Mesothelial cell of epicardium (in vitro differentiated cells): ENCODE measurements at regions not wholly inside any gene's neighbourhood (a gene's known extent, or its start where the extent isn't known, plus 50 kb on each side); places are given as distances from the start of the nearest gene placed in this dataset.

ENCODE experiments used
- DNase-seq, 2 experiments: peaks; one replicate each; pipeline ENCODE4 v3.0.0; 2021; ENCODE audit warnings: low spot score in 2 of 2; ENCODE audit not compliant: unreplicated experiment in 2 of 2
- H3K27ac Mint-ChIP-seq: 2 replicates; pipeline ENCODE4 v1.8.0; 2021; ENCODE audit warnings: mixed read lengths
- H3K27me3 Mint-ChIP-seq: 2 replicates; pipeline ENCODE4 v1.8.0; 2021; ENCODE audit warnings: low read depth, mixed read lengths
- H3K36me3 Mint-ChIP-seq: 2 replicates; pipeline ENCODE4 v1.8.0; 2021; ENCODE audit warnings: mixed read lengths
- H3K4me1 Mint-ChIP-seq: 2 replicates; pipeline ENCODE4 v1.8.0; 2021; ENCODE audit warnings: mixed read lengths
- H3K4me3 Mint-ChIP-seq: 2 replicates; pipeline ENCODE4 v1.8.0; 2021; ENCODE audit warnings: mild to moderate bottlenecking, moderate library complexity, mixed read lengths
- H3K9me3 Mint-ChIP-seq: 2 replicates; pipeline ENCODE4 v1.8.0; 2021; ENCODE audit warnings: mixed read lengths
- CTCF ChIP-seq: fragments of 200-600 bp; sonication (generic); IDR thresholded peaks from one replicate; pipeline ENCODE4 v1.5.0; 2021; ENCODE audit warnings: antibody characterized with exemption; ENCODE audit not compliant: unreplicated experiment

DNA sequence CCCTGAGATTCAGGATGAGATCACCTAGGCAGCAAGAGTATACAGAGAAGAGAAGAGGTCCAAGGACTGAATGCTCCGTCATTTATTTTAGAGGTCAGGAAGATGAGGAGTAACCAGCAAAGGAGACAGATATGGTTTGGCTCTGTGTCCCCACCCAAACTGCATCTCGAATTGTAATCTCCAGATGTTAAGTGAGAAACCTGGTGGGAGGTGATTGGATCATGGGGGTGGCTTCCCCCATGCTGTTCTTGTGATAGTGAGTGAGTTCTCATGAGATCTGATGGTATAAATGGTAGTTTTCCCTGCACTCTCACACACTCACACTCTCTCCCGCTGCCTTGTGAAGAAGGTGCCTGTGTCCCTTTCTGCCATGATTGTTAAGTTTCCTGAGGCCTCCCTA lies 60.8 kb downstream of the MID1IP1 start:
- Mint-ChIP-seq H3K27me3 (no peaks in the 10 kb centered on the region), H3K9me3 (peaks cover 7% of the 10 kb centered on the region), H3K4me1 (peaks cover 6% of the 10 kb centered on the region), H3K27ac (no peak overlapping the region), H3K4me3 (no peak overlapping the region), H3K36me3 (no peaks in the 10 kb centered on the region)
- no peak for TF ChIP-seq CTCF
- no peak for DNase-seq

GRCh38 chrX:38864165-38864564 lies 62.9 kb downstream of the MID1IP1 start:
- TF ChIP-seq CTCF: no peak
- Mint-ChIP-seq H3K27me3 (no peaks in the 10 kb centered on the region), H3K9me3 (peaks cover 4% of the 10 kb centered on the region), H3K4me1 (no peaks in the 10 kb centered on the region), H3K4me3 (no peak overlapping the region), H3K27ac (no peak overlapping the region), H3K36me3 (no peaks in the 10 kb centered on the region)
- no peak for DNase-seq

DNA sequence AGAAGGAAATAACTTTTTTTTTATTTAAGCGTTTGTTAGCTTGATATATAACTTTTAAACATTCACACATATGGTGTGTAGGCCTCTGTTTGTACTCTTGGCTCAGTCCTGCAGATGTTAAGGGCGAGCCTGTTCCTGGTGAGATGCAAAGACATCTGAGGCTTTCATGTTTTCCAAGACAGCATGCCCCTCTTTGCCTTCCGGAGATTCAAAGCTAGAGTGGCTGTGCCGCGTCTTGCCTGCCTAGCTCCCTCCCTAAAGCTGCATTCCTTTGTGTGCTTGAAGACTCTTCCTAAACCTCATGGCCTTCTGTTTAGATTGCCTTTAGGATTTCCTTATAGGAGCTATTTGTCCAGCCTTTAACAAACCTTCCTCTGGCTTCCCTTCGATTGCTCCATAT lies 67.1 kb downstream of the MID1IP1 start:
- no peak overlapping the region for H3K4me3 Mint-ChIP-seq
- H3K9me3 Mint-ChIP-seq: peaks cover 15% of the 10 kb centered on the region
- DNase-seq: no peak
- H3K27ac Mint-ChIP-seq: no peak overlapping the region
- TF ChIP-seq CTCF: no peak
- no peaks in the 10 kb centered on the region for H3K36me3 Mint-ChIP-seq
- H3K4me1 Mint-ChIP-seq: peaks cover 5% of the 10 kb centered on the region
- H3K27me3 Mint-ChIP-seq: no peaks in the 10 kb centered on the region

DNA sequence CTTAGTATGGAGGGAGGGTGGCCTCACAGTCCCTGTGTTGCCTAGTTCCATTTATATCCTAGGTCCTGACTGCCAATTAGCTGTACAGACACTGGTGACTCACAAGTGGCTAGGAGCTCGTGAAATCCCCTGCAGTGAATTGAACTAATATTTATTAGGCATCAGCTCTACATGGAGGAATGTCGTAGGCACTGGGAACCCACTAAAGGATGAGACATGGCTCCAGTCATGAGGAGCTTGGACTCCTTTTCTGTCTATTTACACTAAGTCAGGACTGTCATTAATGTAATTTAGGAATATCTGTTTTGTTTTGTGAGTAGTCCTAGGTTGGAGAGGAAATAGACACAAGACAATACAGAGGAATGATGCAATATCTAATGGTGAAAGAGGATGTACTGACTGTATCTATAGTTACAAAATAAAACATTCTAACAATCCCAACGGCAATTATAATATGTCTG lies 67.7 kb downstream of the MID1IP1 start:
- Mint-ChIP-seq H3K27me3 (no peaks in the 10 kb centered on the region), H3K4me3 (no peak overlapping the region), H3K9me3 (peaks cover 16% of the 10 kb centered on the region), H3K27ac (no peak overlapping the region), H3K36me3 (no peaks in the 10 kb centered on the region), H3K4me1 (peaks cover 5% of the 10 kb centered on the region)
- no peak for TF ChIP-seq CTCF
- DNase-seq: no peak

GRCh38 chrX:38870361-38870895 lies 69.2 kb downstream of the MID1IP1 start:
- no peaks in the 10 kb centered on the region for H3K36me3 Mint-ChIP-seq
- H3K4me3 Mint-ChIP-seq: no peak overlapping the region
- H3K4me1 Mint-ChIP-seq: peaks cover 5% of the 10 kb centered on the region
- H3K9me3 Mint-ChIP-seq: peaks cover 23% of the 10 kb centered on the region
- no peaks in the 10 kb centered on the region for H3K27me3 Mint-ChIP-seq
- no peak for DNase-seq
- H3K27ac Mint-ChIP-seq: no peak overlapping the region
- no peak for TF ChIP-seq CTCF
